ENCODE measurements at regions not wholly inside any gene's neighbourhood (a gene's known extent, or its start where the extent isn't known, plus 50 kb on each side); places are given as distances from the start of the nearest gene placed in this dataset.

- Histone ChIP-seq H3K27me3 (ENCODE audit: insufficient read depth, low read length) (no peaks in the 10 kb centered on the region), H2BK15ac (ENCODE audit: low read depth, low read length) (no peak overlapping the region), H2BK120ac (ENCODE audit: low read depth, low read length, poor library complexity, severe bottlenecking) (no peak overlapping the region), H2AK5ac (ENCODE audit: insufficient read length, low read length) (no peak overlapping the region), H2BK5ac (ENCODE audit: insufficient read length, low read length) (no peak overlapping the region), H4K5ac (ENCODE audit: insufficient read length, low read depth, low read length) (no peak overlapping the region), H3T11ph (ENCODE audit: low read length) (no peak overlapping the region), H3K14ac (ENCODE audit: insufficient read depth, low read length) (no peak overlapping the region), H3K4ac (ENCODE audit: low read depth, low read length) (no peak overlapping the region), H3K4me1 (ENCODE audit: insufficient read depth, low read length) (no peaks in the 10 kb centered on the region), H4K20me1 (ENCODE audit: control insufficient read depth, insufficient read depth, insufficient read length) (no peaks in the 10 kb centered on the region), H2AFZ (ENCODE audit: low read length) (no peak overlapping the region), H3K27ac (ENCODE audit: insufficient read length, low read depth, low read length) (no peak overlapping the region), H4K91ac (ENCODE audit: insufficient read length, low read depth, low read length) (no peak overlapping the region), H3K9me3 (ENCODE audit: control insufficient read depth, low read depth, low read length) (no peaks in the 10 kb centered on the region), H3K4me2 (ENCODE audit: insufficient read depth, insufficient read length, low read length) (no peak overlapping the region), H3K79me1 (ENCODE audit: insufficient read depth, low read depth, low read length, poor library complexity, severe bottlenecking) (no peaks in the 10 kb centered on the region), H2BK12ac (ENCODE audit: insufficient read length, low read depth, low read length) (no peak overlapping the region), H3K23me2 (ENCODE audit: insufficient read length, low read depth, low read length, poor library complexity, severe bottlenecking) (no peaks in the 10 kb centered on the region), H3K18ac (ENCODE audit: insufficient read length, low read depth, low read length) (no peak overlapping the region), H3K9ac (ENCODE audit: extremely low read depth, insufficient read length, low read length) (no peak overlapping the region), H4K8ac (replicated peaks; ENCODE audit: insufficient read length, low read depth, low read length) (no peak overlapping the region), H3K56ac (ENCODE audit: insufficient read length, low read depth, low read length) (no peak overlapping the region), H2BK20ac (ENCODE audit: low read depth, low read length, poor library complexity, severe bottlenecking) (no peak overlapping the region), H3K23ac (ENCODE audit: insufficient read length, low read depth, low read length) (no peak overlapping the region), H3K79me2 (ENCODE audit: insufficient read depth, low read length) (no peaks in the 10 kb centered on the region)
- peaks cover 0 to 5% (median 0%) of the 10 kb centered on the region in 3 experiments; a peak in 3 of 7 replicates for H3K36me3 Mint-ChIP-seq (ENCODE audit: insufficient read depth in 1 of 3, low read depth in 3 of 3)
- H3K27me3 Mint-ChIP-seq (ENCODE audit: low read depth), result no peaks in the 10 kb centered on the region; the same call in 1 of the 2 replicates
- DNase-seq, result no peak
- no peak overlapping the region for H3K27ac Mint-ChIP-seq
- H3K9me3 Mint-ChIP-seq, result peaks cover 7 to 10% of the 10 kb centered on the region in 2 experiments; a peak in 4 of 5 replicates
- TF ChIP-seq CTCF (conservative IDR thresholded peaks at IDR 0.05), result no peak
- H3K4me3 Mint-ChIP-seq, result no peak overlapping the region
- H3K4me1 Mint-ChIP-seq, result peaks cover 0 to 4% of the 10 kb centered on the region in 2 experiments; a peak in 2 of 4 replicates
Measured at GRCh38 chr11:111183706-111184105, 61.8 kb upstream of the POU2AF2 start.
